GM19328 (cell line): ENCODE measurements at regions not wholly inside any gene's neighbourhood (a gene's known extent, or its start where the extent isn't known, plus 50 kb on each side); places are given as distances from the start of the nearest gene placed in this dataset.

Source experiments
- ATAC-seq: cut with Tn5 transposase; IDR thresholded peaks from one replicate; pipeline ENCODE4 v1.9.1; 2021; ENCODE audit warnings: mild to moderate bottlenecking, moderate library complexity; ENCODE audit not compliant: unreplicated experiment

DNA sequence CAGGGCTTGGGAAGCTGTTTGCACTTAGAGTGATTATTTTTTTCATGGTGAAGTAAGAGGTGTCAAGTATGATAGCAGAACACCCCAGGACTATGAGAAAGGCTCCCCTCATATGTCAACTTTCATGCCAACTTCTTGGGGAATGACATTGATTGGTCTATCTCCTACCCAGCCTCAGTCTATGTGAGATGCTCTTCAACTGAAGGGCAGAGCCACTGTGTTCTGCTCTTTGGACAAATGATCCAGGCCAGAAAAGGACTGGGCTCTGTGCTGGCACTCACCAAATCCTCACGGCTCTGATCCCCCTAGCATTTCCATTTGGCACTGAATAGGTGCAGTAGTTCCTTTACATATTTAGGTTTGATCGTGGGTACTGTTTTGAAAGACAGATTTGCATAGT lies 151.1 kb downstream of the DMRT2 start:
- no peak for ATAC-seq

DNA sequence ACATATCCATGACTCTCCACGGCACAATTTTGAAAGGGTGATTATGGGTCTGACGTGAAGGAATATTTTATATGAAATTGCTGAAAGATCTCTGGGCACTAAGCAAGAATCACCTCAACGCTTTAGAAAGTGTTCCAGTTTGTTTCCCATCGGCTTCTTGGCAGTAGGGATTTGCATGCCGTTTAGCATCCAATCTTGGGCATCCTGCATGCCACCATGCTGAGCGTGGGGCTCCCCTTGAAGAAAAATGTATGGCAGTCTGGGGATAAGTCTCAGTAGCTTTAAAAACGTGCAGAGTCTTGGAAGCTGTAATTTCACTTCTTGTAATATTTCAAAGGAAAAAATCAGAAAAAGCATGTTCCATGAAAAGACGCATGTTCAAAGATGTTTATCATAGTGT lies 151.7 kb downstream of the DMRT2 start:
- no peak for ATAC-seq

DNA sequence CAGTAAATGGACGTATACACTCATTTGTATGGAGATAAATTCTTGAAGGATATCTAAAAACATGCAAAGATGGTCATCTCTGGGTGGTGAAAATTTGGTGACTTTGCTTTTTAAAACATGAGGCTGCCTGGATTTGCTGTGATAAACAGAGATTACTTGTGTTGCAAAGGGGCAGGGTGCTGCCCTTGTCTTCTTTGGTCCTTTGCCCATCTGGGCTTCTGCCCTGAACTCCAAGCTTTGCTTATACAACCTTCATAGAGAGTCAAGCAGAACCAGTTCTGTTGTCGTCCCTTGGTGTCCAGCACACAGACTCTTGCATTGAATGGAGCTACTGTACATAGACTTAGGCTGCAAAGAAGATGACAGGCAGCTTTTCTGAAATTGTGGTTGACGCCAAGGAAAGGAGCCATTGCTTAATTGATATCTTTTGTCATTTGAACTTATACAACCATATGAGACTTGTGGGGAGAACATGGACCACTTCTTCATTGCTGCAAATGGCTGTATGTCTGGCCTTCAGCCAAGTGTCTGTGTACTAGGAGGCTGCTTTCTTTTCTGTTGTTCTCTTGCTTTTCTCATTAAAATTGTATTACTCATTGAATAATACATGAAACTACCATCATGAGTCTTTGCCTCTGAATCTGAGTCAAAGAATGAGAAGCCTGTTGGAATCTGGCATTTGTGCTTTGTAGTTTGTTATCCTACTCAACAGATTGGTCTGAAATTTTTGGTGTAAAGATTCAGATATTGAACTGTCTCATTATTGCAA lies 152.5 kb downstream of the DMRT2 start:
- no peak for ATAC-seq

DNA sequence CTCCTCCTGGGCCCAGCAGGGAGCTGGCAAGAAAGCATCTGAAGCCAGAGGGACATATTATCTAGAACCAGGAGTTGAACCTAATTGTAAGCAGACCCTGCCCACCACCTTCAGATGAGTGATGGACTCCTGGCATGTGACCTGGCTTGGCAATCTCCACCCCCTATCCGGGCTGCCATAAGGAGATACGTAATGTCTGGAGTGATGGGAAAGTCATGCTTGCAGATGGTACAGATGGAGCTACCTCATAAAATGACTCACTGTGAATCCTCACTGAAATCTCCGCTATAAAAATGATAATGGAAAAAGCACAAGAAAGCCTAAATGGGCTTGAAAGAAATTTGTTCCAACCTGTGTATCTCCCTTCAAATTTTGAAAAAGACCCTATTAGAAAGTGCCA lies 157.5 kb downstream of the DMRT2 start:
- ATAC-seq: no peak

DNA sequence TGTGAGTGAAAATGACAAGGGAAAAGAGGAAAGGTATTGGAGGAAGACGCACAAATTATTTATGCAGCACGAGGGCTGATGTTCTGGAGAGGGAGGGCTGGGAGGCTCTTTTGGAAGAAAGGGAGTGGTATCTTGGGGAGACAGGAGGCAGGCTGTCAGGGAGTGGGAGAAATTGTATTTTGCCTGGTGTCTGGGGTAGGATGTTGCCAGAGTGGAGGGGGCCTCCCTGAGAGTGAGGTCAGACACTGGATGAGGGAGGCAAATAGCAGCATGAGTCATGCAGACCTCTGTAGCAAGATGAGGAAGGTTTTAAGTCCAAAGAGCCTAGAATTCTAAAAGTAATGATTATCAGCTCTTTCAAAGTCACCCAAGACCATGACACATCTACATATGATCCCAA lies 158.0 kb downstream of the DMRT2 start:
- no peak for ATAC-seq

DNA sequence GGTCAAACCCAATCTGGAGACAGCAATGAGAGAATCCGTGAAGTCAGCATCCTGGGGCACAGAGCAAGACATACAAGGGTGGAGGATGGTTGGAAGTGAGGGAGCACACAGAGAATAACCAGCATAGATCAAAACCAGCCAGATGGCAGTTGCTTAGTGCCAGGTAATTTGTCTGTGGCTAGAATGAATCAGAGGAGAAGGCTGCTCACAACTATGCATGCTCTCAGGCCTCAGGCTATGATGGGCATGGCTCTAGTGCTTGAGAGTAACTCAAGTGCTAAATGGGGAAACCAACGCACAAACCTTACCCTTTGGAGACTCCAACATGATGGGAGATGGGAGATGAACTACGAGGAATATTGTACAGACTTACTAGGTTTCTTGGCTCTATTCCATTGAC lies 160.8 kb downstream of the DMRT2 start:
- ATAC-seq: no peak

DNA sequence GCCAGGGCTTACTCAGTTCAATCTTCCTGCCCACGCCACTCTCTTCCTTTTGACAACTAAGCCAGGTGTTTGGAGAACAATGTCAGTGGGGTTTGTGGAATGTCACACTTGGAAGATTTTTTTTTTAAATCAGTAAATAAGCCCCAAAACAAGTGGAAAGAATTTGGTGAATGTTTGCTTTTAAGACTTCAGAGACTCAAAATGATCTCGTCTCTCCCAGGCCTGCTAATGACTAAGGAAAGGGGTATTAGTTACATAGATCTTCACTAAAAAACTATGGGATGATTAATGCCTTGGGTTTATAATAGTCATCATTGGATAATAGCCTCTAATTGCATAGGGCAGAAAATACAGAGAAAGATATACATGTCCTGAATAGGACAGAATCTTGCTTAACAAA lies 166.4 kb downstream of the DMRT2 start:
- ATAC-seq: no peak

DNA sequence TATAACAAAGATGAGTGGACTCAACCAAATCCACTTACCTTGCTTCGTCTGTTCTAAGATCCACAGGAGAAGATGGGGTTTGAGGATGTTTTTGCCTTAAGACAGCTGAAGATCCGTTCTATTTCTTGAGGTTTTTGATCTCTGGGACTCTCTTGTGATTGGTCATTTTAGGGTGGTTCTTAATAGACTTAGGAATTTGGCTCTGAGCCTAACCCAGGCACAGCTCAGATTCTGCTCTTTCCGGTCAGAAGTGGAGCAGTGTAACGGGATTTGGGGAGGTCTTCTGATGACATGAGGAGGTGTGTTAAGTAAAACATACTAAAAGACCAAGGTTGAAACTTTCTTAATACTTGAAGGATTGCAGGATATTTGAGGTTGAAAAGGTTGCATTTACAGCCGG lies 166.9 kb downstream of the DMRT2 start:
- no peak for ATAC-seq

DNA sequence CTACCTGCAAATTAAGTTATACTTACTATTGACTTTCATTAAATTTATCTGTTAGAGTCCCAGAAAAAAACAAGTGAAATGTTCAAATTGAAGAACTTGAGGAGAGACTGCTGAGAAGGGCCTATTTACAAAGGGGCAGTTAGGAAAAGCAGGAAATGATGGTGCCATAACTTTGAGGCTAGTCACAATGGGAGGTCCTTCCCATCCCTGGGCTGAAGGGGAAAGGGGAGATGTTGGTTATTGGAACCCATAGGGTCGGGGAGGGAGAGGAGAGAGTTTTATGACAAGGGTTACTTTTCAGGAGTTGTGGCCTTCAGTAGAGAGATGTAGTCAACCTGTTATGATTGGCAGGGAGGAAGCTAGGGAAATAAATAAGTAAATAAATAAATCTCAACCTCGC lies 169.1 kb downstream of the DMRT2 start:
- no peak for ATAC-seq

DNA sequence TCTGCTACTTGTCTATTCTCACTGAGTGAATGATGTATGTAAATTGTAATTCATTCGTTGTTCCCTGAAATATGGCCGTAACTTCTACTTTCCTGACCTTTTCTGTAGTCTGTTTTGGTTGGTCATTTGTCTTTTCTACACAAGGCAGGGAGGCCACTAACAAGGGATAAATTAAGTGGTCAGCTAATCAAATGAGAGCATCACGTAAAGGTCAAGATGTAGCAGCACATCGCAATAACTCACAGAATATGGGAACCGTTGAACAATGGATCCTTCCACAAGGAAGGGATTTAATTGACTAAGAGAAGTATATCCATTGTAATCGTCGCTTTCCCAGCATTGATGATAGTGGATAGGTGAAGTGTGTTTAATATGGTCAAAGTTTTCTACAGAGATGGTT lies 171.1 kb downstream of the DMRT2 start:
- no peak for ATAC-seq

DNA sequence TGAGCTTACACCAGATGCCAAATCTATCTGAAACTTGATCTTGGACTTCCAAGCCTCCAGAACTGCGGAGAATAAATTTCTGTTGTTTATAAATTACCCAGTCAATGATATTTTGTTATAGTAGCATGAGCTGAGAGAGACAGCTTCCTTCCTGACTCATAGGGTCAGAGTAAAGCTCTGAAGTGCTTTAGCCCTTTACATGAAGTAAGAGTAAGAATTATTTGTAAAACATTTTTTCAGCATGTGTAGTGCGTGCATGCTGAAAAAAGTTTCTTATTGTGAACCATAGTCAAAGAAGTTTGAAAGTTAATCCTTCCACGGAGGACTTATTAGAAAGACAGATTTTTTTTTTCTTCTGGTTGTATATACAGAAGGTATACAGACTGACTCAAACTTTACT lies 172.4 kb downstream of the DMRT2 start:
- ATAC-seq: no peak

DNA sequence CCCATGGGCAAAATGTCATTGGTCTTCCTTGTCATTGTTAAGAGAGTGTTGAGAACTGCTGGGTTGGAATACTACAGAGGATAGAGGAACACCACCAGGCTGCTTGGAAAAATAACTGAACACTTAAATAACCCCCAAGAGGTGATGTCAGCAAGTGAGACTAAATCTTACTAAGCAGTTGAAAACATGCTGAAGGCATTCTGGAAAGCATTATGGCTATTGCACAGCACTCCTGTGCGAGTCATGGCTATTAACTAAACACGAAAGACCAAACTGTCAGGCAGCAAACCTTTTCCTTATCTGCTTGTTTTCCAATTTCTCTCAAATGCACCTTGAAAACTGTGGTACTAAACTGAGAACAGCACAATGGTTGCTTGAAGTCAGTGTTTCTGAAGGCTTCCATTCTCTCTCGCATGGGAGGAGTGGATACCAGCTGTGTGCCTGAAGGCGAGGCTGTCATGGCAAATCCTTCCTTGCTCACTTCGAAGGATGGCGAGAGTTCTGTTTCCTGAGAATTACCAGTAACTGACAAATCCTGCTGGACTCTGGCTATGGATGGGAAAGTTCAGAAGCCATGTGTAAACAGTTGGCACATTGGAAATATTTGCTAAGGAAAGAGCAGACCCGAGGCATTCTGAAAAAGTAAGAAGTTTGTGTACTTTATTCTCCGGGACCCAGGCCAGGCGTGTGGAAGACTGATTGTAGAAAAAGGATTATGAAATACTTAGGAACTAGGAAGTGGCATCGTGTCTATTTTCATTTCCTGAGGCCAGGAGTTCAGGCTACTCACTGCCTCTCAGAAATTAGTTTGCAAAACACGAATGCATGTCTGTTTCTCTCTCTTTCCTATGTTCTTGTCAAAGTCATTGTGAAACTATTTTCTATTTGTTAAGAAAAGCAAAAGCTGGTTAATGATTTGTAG lies 182.1 kb downstream of the DMRT2 start:
- ATAC-seq: no peak

DNA sequence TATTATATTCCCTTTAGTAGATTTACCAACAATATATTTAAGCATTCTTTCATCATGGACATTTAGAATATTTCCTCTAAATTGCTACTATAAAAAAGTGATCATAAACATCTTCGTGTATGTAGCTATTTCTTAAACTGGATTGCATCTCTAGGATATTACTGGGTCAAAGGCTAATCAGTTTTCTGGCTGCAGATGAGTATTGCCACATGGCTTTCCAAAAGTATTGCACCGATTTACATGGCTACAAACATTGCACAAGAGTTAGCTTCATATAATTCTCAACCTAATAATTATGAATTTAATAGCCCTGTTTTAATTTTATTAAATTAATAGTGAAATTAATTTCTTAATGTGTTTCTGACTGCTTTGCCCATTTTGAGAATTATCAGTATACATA lies 183.4 kb downstream of the DMRT2 start:
- no peak for ATAC-seq

DNA sequence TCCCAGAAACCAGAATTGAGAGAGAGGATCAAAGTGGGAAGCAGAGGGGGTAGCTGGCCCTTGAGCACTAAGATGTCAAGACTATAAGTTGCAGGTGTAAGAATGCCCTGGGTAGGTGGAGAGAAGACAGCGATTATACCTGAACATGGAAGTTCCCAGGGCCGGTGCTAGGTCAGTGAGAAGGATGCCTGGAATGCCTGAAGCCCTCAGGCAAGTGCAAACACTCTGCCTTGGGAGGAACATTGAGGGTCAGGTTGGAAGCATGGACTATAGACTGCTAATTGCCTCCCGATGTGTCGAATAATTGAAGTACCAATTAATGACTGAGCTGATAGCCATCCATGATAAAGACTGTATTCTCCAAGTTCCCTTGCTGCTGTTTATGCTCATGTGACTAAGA lies 185.5 kb downstream of the DMRT2 start:
- no peak for ATAC-seq

DNA sequence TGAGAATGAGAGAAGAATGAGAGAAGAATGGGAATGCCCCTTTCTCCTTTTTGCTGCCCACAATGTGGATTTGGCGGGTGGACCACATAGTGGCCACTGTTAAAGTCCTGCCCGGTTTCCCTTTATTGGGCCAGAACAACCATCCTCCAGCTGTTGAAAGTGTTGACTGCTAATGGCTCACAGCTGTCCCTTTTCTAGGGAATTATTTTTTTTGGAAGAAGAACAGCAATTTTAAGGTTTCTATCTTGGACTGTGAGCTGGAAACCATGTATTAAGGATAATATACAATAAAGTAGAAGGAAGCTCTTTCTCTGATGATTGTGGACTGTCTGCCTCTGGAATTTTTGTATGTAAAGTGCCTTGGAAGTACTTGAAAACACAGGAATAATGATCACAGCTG lies 185.9 kb downstream of the DMRT2 start:
- ATAC-seq: no peak

DNA sequence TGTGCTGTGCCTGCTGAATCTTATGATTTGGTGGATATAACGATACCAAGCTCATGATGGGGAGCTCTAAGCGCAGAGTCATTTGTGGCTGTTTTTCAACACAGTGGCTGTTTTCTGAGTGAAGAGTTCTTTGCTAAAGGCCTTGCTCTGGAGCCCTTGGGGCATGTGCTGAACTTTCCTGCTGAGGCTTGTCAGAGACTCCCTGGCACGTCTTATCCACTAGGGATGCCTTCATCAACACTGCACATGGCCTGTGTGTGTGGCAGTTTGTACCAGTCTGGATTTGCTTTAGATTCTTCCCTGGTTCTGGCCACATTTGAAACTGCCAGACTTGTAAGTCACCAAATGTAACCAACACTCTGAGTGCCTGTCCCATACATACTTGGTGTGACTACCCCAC lies 188.2 kb downstream of the DMRT2 start:
- ATAC-seq: no peak

DNA sequence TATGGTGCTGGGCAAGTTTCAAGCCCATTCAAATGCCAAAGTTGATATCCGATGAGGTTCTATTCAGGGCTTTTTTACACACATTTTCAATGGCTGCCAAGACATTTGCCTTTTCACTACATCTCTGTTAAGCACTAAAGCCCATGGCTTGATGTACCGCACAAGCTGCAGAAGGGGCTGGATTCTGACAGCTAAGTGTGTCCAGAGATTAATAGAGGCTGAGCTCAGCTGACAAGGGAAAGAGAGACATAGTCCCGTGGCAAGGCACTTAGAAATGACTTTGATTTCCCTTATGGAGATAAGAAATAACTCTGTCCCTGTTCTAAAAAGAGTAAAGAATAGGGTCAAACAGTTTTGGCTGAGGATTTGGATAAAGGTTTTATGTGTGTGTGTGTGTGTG lies 198.6 kb downstream of the DMRT2 start:
- ATAC-seq: no peak

DNA sequence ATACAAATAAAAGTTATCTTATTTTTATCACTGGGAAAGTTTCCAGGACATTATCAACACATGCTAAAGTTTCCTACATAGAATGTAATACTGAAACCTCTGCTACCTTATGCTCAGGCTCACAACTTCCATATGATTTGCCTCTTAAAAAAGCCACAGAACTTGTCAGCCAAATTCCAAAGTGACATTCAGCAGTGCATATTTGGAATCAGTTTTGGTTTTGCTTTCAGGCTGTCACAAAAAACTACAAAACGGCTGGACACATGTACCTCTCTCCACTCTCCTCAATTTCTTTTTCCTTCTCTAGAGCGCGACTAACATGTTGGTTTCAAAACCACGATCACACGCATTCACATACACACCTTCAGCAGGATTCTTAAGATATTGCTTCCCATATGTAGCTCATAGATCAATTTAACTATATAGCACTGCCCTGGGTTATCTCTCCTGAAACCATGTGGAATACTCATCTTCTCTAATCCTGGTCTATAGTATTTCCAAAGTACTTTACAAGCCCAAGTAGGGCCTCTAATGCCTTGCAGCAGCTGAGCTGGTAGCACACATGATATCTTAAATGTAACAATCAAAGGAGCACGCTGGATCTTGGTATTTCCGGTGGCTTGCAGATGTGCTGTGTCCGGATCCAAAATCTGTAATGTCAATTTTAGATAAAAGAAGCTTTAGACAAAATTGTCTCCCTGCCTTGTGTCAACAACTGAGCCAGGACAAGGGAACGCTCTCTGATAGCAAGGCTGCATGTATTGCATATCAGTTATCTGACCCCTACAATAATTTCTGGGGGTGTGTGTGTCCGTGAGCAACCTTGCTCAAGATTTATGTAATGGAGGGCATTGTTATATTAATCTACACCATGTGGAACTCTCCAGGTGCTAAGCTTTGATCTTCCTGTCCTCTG lies 203.2 kb downstream of the DMRT2 start:
- no peak for ATAC-seq

DNA sequence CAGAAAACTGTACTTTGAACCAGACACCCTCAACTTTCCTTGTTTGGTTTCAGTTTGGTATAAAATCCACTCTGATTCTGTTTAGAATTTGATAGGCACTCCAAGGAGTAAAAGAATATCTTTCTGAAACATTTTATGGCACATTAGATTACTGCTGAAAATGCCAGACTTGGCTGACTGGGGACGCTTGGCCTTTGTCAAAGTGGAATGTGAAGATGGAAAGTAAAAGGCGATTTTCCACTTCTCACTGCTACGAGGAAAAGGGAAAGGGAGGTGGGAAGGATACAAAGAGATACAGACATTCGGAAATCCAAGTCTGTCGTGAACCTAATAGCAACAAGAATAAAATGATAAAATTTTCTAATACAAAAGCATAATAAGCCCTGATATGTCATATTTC lies 203.9 kb downstream of the DMRT2 start:
- no peak for ATAC-seq

DNA sequence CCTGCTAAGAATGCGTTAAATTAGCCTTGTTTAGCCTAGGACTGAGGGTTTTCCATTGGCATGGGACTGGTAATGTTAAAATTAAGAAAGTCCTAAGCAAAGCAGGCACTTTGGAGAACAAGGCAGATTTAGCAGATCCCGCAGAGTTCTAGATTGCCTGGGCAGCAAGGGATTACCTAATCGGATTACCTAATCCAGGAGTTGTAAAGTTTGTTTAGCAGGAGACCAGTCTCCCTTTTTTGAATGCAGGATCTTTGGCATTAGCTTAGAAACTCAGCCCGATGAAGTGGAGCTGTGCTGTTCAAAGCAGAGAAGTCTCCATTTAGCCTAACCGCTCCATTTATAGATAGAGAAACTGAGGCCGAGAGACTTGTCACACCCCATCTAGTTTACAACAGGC lies 206.0 kb downstream of the DMRT2 start:
- ATAC-seq: no peak

DNA sequence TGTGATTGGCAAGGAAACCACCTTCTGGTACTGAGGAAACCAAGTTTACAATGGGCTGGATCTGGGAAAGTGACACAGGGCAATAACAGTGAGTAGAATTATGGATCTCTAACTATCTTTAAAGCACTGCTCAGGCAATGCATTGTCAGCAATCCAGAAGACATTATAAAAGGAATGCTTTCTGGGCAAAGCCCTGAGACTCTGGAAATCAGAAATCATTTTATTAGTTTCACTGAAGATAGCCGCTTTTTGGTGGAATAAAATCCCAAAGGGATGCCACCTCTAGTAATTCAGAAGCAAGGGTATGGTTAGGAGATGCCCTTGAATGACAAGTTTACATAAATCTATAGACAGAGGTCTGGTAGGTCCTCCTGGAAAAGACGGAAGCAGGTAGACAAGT lies 211.1 kb downstream of the DMRT2 start:
- ATAC-seq: no peak
